Ishikawa (cell line): ENCODE measurements at regions not wholly inside any gene's neighbourhood (a gene's known extent, or its start where the extent isn't known, plus 50 kb on each side); places are given as distances from the start of the nearest gene placed in this dataset.

Experiments
- CEBPB ChIP-seq: IDR thresholded peaks from 2 replicates; pipeline ENCODE4 v1.6.1; 2012
- CREB1 ChIP-seq: IDR thresholded peaks from 2 replicates; pipeline ENCODE4 v1.6.1; 2012; ENCODE audit warnings: low read depth
- EGR1 ChIP-seq: IDR thresholded peaks from 2 replicates; pipeline ENCODE4 v1.6.1; 2012
- EP300 ChIP-seq: IDR thresholded peaks from 2 replicates; pipeline ENCODE4 v1.6.1; 2012; ENCODE audit warnings: borderline replicate concordance
- FOXM1 ChIP-seq: IDR thresholded peaks from 2 replicates; pipeline ENCODE4 v1.6.1; 2012; ENCODE audit warnings: low read depth, borderline replicate concordance
- MAX ChIP-seq: IDR thresholded peaks from 2 replicates; pipeline ENCODE4 v1.6.1; 2012
- NFIC ChIP-seq: IDR thresholded peaks from 2 replicates; pipeline ENCODE4 v1.6.1; 2012
- RAD21 ChIP-seq: IDR thresholded peaks from 2 replicates; pipeline ENCODE4 v1.6.1; 2012; ENCODE audit warnings: low read depth
- REST ChIP-seq: IDR thresholded peaks from 2 replicates; pipeline ENCODE4 v1.6.1; 2012; ENCODE audit warnings: low read depth, mild to moderate bottlenecking
- TAF1 ChIP-seq: IDR thresholded peaks from 2 replicates; pipeline ENCODE4 v1.6.1; 2012; ENCODE audit warnings: low read depth, mild to moderate bottlenecking
- TCF12 ChIP-seq: IDR thresholded peaks from 2 replicates; pipeline ENCODE4 v1.6.1; 2012; ENCODE audit warnings: low read depth
- TEAD4 ChIP-seq: IDR thresholded peaks from 2 replicates; pipeline ENCODE4 v1.6.1; 2012
- YY1 ChIP-seq: IDR thresholded peaks from 2 replicates; pipeline ENCODE4 v1.6.1; 2012; ENCODE audit warnings: low read depth
- ZBTB7A ChIP-seq: IDR thresholded peaks from 2 replicates; pipeline ENCODE4 v1.6.1; 2012; ENCODE audit warnings: low read depth
- TF ChIP-seq, protein P1 (sequence below): IDR thresholded peaks from 2 replicates; pipeline ENCODE4 v1.6.1; 2012

DNA sequence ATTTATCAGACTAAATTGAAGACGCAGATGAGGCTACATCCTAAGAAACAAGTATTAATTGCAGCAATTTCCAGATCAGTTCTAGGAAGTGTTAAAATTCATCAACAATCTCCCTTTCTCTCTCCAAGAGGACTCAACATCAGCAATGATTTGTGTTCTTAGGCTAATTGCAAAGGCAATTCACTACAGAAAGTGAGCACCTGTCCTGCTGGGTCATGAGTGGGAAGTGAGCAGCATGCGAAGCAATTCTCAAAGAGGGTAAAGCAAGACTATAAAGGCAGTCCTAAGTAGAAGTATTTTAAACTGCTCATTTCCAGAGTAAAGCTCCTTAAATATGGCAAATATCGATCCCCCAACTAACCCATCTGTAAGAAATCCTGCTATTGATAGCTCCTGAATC is 1191.0 kb upstream of the ALCAM start:
- TF ChIP-seq TAF1 (no peak), REST (no peak), NFIC (no peak), EGR1 (no peak), MAX (no peak)

DNA sequence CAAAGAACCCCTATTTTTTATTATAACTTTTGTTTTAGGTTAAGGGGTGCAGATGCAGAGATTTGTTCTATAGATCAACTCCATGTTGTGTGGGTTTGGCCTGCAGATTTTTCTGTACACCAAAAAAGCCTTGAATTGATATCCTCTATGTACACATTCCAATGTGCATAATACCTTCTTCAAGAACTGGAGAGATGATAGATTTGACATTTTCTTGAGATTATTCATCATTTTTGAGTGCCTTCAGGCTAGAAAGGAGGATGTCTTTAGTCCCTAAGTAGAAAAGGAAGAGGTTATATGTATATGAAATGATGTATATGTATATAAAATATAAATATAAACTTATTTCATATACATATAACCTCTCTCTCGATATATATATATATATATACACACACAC is 1190.0 kb upstream of the ALCAM start:
- TF ChIP-seq FOXM1, result no peak
- no peak for TF ChIP-seq TEAD4
- no peak for TF ChIP-seq TAF1
- TF ChIP-seq, protein P1, sequence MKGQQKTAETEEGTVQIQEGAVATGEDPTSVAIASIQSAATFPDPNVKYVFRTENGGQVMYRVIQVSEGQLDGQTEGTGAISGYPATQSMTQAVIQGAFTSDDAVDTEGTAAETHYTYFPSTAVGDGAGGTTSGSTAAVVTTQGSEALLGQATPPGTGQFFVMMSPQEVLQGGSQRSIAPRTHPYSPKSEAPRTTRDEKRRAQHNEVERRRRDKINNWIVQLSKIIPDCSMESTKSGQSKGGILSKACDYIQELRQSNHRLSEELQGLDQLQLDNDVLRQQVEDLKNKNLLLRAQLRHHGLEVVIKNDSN, result no peak
- no peak for TF ChIP-seq ZBTB7A
- TF ChIP-seq TCF12, result no peak
- TF ChIP-seq NFIC, result no peak
- no peak for TF ChIP-seq EGR1
- TF ChIP-seq CREB1, result no peak
- no peak for TF ChIP-seq YY1
- TF ChIP-seq EP300, result no peak
- TF ChIP-seq CEBPB, result no peak

DNA sequence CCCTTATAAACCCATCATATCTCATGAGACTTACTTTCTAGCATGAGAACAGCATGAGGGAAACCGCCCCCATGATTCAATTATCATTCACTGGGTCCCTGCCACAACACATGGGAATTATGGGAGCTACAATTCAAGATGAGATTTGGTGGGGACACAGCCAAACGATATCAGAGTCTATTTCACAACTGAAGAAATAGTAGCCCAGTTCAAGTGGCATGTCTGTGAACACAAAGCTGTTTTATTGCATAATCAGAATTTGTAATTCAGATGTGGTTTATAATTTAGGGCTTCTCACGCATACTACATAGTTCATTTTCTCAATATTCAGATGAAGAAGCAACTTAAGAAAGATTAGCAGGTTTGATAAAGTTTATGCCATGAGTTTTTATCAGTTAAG is 1188.0 kb upstream of the ALCAM start:
- TF ChIP-seq TCF12 (no peak), MAX (no peak), TEAD4 (no peak), EP300 (no peak), NFIC (no peak), RAD21 (no peak), EGR1 (no peak), REST (no peak), FOXM1 (no peak), ZBTB7A (no peak), YY1 (no peak)
- TF ChIP-seq, protein P1, result no peak

GRCh38 chr3:104180906-104181305 is 1185.8 kb upstream of the ALCAM start:
- TF ChIP-seq NFIC (no peak), TEAD4 (no peak), FOXM1 (no peak), REST (no peak), ZBTB7A (no peak), YY1 (no peak), CREB1 (no peak), TAF1 (no peak), MAX (no peak), CEBPB (no peak), TCF12 (no peak), EP300 (no peak), EGR1 (no peak), RAD21 (no peak)
- TF ChIP-seq, protein P1, result no peak
